Upper lobe of left lung (tissue), 6 donors: ENCODE measurements at regions not wholly inside any gene's neighbourhood (a gene's known extent, or its start where the extent isn't known, plus 50 kb on each side); places are given as distances from the start of the nearest gene placed in this dataset.

Source experiments
- ATAC-seq, 2 donors: fragments of 200-7000 bp; cut with Tn5 transposase; one replicate each; pipeline ENCODE4 v1.9.1; 2022; ENCODE audit warnings: mild to moderate bottlenecking in 2 of 2, moderate library complexity in 2 of 2; ENCODE audit not compliant: low FRiP score in 2 of 2
- DNase-seq, 2 donors: peaks; one replicate each; pipeline ENCODE4 v3.0.0-alpha.2; 2019 to 2020
- H3K27ac ChIP-seq, 4 donors: fragments of 200-600 bp; sonication (generic); one replicate each; pipeline ENCODE4 v1.5.1; 2016 to 2019
- H3K27me3 ChIP-seq, 4 donors: fragments of 200-600 bp; sonication (generic); one replicate each; pipeline ENCODE4 v1.5.1; 2017 to 2019
- H3K36me3 ChIP-seq, 4 donors: fragments of 200-600 bp; sonication (generic); one replicate each; pipeline ENCODE4 v1.5.1; 2016 to 2019
- H3K4me1 ChIP-seq, 4 donors: fragments of 200-600 bp; sonication (generic); one replicate each; pipeline ENCODE4 v1.5.1; 2018 to 2019
- H3K4me3 ChIP-seq, 4 donors: fragments of 200-600 bp; sonication (generic); one replicate each; pipeline ENCODE4 v1.5.1; 2017 to 2019; ENCODE audit warnings: mild to moderate bottlenecking in 2 of 4, moderate library complexity in 1 of 4
- H3K9me3 ChIP-seq, 4 donors: fragments of 200-600 bp; sonication (generic); one replicate each; pipeline ENCODE4 v1.5.1; 2018 to 2019
- EP300 ChIP-seq, 4 donors: sonication (generic); formaldehyde crosslinking; IDR thresholded peaks; one replicate each; pipeline ENCODE4 v1.5.1; 2017; ENCODE audit warnings: antibody characterized with exemption in 4 of 4, control low read depth in 2 of 4
- POLR2A ChIP-seq, 4 donors: fragments of 450-650 bp; IDR thresholded peaks; one replicate each; pipeline ENCODE4 v1.5.1; 2016 to 2017; ENCODE audit warnings: antibody characterized with exemption in 4 of 4, mild to moderate bottlenecking in 2 of 4
- POLR2AphosphoS5 ChIP-seq, 2 donors: sonication (generic); formaldehyde crosslinking; IDR thresholded peaks; one replicate each; pipeline ENCODE4 v1.5.1; 2017; ENCODE audit warnings: antibody characterized with exemption in 2 of 2
- WGBS, 2 donors: methylation state at CpG; one replicate each; pipeline ENCODE4 v1.1.5; 2017 to 2018; 5-methylcytosine and 5-hydroxymethylcytosine counted together
- TF ChIP-seq, protein P1 (sequence below), 6 experiments: fragments of 450-650 bp in 4 of 6; fragments of 200-600 bp in 2 of 6; sonication (generic) in 2 of 6; IDR thresholded peaks; one replicate each; pipeline ENCODE4 v1.5.1; 2016 to 2019; ENCODE audit warnings: antibody characterized with exemption in 6 of 6
- donor health status: DM: no; HTN: no; CAD: no; lungs with moderate emphysema.
- donor health status: DM: no; HTN: yes; CAD: no; lungs with severe emphysema.

DNA sequence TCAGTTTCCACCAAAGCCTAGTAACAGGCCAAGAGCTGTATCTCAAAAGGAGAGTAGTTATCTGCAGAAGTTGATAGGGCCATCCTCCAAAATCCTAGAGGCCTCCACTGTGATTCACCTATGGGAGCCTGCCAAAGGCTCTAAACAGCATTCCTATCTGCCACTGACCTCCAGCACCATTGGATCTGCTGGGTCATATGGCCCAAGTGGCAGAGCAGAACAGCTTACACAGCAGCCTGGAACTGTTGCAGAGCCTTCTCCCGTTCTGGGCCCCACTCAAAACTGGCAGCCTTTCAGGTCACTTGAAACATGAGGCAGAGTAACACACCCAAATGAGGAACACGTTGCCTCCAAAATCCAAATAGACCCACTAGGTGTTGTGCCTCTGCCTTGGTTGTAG lies 345.2 kb upstream of the RND3 start:
- Histone ChIP-seq H3K9me3 (peaks cover 0 to 4% (median 0%) of the 10 kb centered on the region in 4 donors), H3K4me3 (no peak overlapping the region), H3K4me1 (no peaks in the 10 kb centered on the region), H3K27me3 (no peaks in the 10 kb centered on the region), H3K36me3 (no peaks in the 10 kb centered on the region), H3K27ac (no peak overlapping the region)
- DNase-seq = no peak
- 70 to 77% methylated on average over 1 to 2 of the region's 2 CpGs for WGBS, 2 donors
- TF ChIP-seq POLR2A (IDR thresholded peaks at IDR 0.05) (no peak), EP300 (IDR thresholded peaks at IDR 0.05) (no peak), POLR2AphosphoS5 (IDR thresholded peaks at IDR 0.05) (no peak)
- TF ChIP-seq, protein P1, sequence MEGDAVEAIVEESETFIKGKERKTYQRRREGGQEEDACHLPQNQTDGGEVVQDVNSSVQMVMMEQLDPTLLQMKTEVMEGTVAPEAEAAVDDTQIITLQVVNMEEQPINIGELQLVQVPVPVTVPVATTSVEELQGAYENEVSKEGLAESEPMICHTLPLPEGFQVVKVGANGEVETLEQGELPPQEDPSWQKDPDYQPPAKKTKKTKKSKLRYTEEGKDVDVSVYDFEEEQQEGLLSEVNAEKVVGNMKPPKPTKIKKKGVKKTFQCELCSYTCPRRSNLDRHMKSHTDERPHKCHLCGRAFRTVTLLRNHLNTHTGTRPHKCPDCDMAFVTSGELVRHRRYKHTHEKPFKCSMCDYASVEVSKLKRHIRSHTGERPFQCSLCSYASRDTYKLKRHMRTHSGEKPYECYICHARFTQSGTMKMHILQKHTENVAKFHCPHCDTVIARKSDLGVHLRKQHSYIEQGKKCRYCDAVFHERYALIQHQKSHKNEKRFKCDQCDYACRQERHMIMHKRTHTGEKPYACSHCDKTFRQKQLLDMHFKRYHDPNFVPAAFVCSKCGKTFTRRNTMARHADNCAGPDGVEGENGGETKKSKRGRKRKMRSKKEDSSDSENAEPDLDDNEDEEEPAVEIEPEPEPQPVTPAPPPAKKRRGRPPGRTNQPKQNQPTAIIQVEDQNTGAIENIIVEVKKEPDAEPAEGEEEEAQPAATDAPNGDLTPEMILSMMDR (IDR thresholded peaks at IDR 0.05) = no peak
- ATAC-seq = no peak

- Histone ChIP-seq H3K4me1 (no peaks in the 10 kb centered on the region), H3K4me3 (no peak overlapping the region), H3K36me3 (no peaks in the 10 kb centered on the region), H3K27ac (no peak overlapping the region), H3K27me3 (no peaks in the 10 kb centered on the region), H3K9me3 (no peaks in the 10 kb centered on the region)
- TF ChIP-seq POLR2A (IDR thresholded peaks at IDR 0.05) = no peak
- 0% methylated on average over 1 of the region's 1 CpG for WGBS, 2 donors
- no peak for ATAC-seq
- DNase-seq = no peak
These were observed 336.7 kb upstream of the RND3 start for GRCh38 chr2:150824118-150824517.

GRCh38 chr2:150817422-150817821 lies 330.0 kb upstream of the RND3 start:
- Histone ChIP-seq H3K27ac (no peak overlapping the region), H3K27me3 (no peaks in the 10 kb centered on the region), H3K4me3 (no peak overlapping the region), H3K4me1 (no peaks in the 10 kb centered on the region), H3K9me3 (no peaks in the 10 kb centered on the region), H3K36me3 (no peaks in the 10 kb centered on the region)
- DNase-seq (no peak), ATAC-seq (no peak)
- WGBS, 2 donors = 84 to 88% methylated on average over 2 of the region's 2 CpGs
- TF ChIP-seq POLR2A (IDR thresholded peaks at IDR 0.05) (no peak), EP300 (IDR thresholded peaks at IDR 0.05) (no peak), POLR2AphosphoS5 (IDR thresholded peaks at IDR 0.05) (no peak)
- TF ChIP-seq, protein P1 (IDR thresholded peaks at IDR 0.05) = no peak

DNA sequence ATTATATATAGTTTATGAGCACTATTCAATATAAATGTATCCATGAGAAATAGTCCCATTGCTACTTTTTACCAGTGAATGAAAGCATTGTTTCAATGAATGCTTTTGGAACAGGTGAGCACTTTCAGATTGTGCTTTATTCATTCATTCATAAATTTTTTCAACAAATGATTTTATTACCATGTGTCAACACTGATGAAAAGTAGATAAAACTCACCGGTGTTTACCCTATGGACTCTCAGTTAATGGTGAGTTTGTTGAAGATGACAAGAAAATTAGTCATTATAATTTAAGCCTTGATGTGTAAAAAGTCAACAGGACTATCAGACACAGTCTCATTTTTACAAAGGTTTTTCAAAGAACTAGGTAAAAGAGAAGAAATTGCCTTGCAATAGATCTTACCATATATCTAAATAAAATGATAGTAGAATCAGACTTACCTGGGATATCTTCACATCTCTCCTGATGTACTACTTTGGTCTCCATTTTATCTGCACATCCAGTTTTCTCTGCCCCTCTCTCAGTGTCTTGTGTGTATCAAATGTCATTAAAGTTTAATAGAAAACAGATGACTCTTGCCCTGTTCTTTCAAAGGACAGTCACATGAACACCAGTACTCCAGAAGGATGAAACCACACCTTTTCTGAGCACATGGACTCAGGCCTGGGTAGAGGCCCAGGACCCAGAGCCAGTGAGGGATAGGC lies 325.3 kb upstream of the RND3 start:
- TF ChIP-seq POLR2A (IDR thresholded peaks at IDR 0.05) (no peak), EP300 (IDR thresholded peaks at IDR 0.05) (no peak), POLR2AphosphoS5 (IDR thresholded peaks at IDR 0.05) (no peak)
- TF ChIP-seq, protein P1 (IDR thresholded peaks at IDR 0.05) = no peak
- Histone ChIP-seq H3K4me3 (no peak overlapping the region), H3K36me3 (no peaks in the 10 kb centered on the region), H3K27me3 (no peaks in the 10 kb centered on the region), H3K4me1 (no peaks in the 10 kb centered on the region), H3K27ac (no peak overlapping the region), H3K9me3 (no peaks in the 10 kb centered on the region)
- no peak for ATAC-seq
- DNase-seq = no peak
- WGBS, 2 donors = 52 to 62% methylated on average over 1 of the region's 1 CpG

- TF ChIP-seq EP300 (IDR thresholded peaks at IDR 0.05) = no peak
- no peak for TF ChIP-seq POLR2A (IDR thresholded peaks at IDR 0.05)
- no peak for TF ChIP-seq POLR2AphosphoS5 (IDR thresholded peaks at IDR 0.05)
- TF ChIP-seq, protein P1 (IDR thresholded peaks at IDR 0.05) = no peak
- Histone ChIP-seq H3K4me3 (no peak overlapping the region), H3K36me3 (no peaks in the 10 kb centered on the region), H3K9me3 (no peaks in the 10 kb centered on the region), H3K4me1 (no peaks in the 10 kb centered on the region), H3K27ac (no peak overlapping the region), H3K27me3 (no peaks in the 10 kb centered on the region)
- ATAC-seq (no peak), DNase-seq (no peak)
- 74 to 87% methylated on average over 3 of the region's 3 CpGs for WGBS, 2 donors
These were observed 324.6 kb upstream of the RND3 start for GRCh38 chr2:150812066-150812465.
